H1 (cell line): ENCODE measurements at regions not wholly inside any gene's neighbourhood (a gene's known extent, or its start where the extent isn't known, plus 50 kb on each side); places are given as distances from the start of the nearest gene placed in this dataset.

ENCODE experiments used
- CTCF ChIA-PET: fragments of 300-600 bp; sonication (Branson Sonifier 250); formaldehyde crosslinking; loops from one replicate; lab custom pipeline; 2021; ENCODE audit not compliant: partially characterized antibody; lab: Charles Lee
- POLR2A ChIA-PET: fragments of 300-600 bp; sonication (Branson Sonifier 250); formaldehyde crosslinking; loops from one replicate; lab custom pipeline; 2021; ENCODE audit warnings: inconsistent platforms; ENCODE audit not compliant: partially characterized antibody; lab: Charles Lee
- DNase-seq, 2 experiments: peaks; one replicate each; pipeline versions ENCODE4 v3.0.0 to v3.0.0-alpha.2; 2010 to 2022; ENCODE audit warnings: low spot score in 2 of 2, low read depth in 1 of 2, mixed read lengths in 1 of 2
- FAIRE-seq: peaks from 2 replicates; lab custom pipeline; 2011; peaks lifted over from hg19 to GRCh38; lab: Jason Lieb, UNC
- H2AFZ ChIP-seq: 2 replicates; pipeline ENCODE4 v1.8.1; 2012; ENCODE audit warnings: low read length, inconsistent platforms
- H2AK5ac ChIP-seq: 2 replicates; pipeline ENCODE4 v1.6.1; 2013; ENCODE audit warnings: low read depth, low read length
- H2BK120ac ChIP-seq: replicated peaks from 2 replicates; pipeline ENCODE3; 2013; ENCODE audit warnings: low read depth, low read length, inconsistent platforms
- H2BK12ac ChIP-seq: 2 replicates; pipeline ENCODE4 v1.6.1; 2013; ENCODE audit warnings: low read depth, low read length
- H2BK15ac ChIP-seq: 2 replicates; pipeline ENCODE4 v1.6.1; 2013; ENCODE audit warnings: low read length
- H2BK20ac ChIP-seq: 2 replicates; pipeline ENCODE4 v1.6.1; 2013; ENCODE audit warnings: low read length
- H2BK5ac ChIP-seq: 2 replicates; pipeline ENCODE4 v1.6.1; 2013; ENCODE audit warnings: low read depth, low read length
- H3K14ac ChIP-seq: 2 replicates; pipeline ENCODE4 v1.6.1; 2013; ENCODE audit warnings: inconsistent platforms; ENCODE audit not compliant: insufficient read length
- H3K18ac ChIP-seq: 2 replicates; pipeline ENCODE4 v1.6.1; 2013; ENCODE audit warnings: low read length; ENCODE audit errors: extremely low read depth
- H3K23ac ChIP-seq: 2 replicates; pipeline ENCODE4 v1.6.1; 2013; ENCODE audit warnings: inconsistent platforms; ENCODE audit not compliant: insufficient read length
- H3K23me2 ChIP-seq: 2 replicates; pipeline ENCODE4 v1.6.1; 2013; ENCODE audit warnings: low read depth, low read length
- H3K27ac ChIP-seq: 2 replicates; pipeline ENCODE4 v1.6.1; 2011; ENCODE audit warnings: low read depth, low read length, inconsistent platforms
- H3K27me3 ChIP-seq, 4 experiments: replicated peaks in 1 of 4; 1 replicate in 1 of 4; 2 replicates in 3 of 4; pipeline versions ENCODE4 v1.6.1 to v1.8.1; 2011 to 2013; ENCODE audit warnings: low read length in 3 of 4, mild to moderate bottlenecking in 3 of 4, inconsistent platforms in 2 of 4, mixed read lengths in 2 of 4, moderate library complexity in 1 of 4; ENCODE audit not compliant: control insufficient read depth in 3 of 4, insufficient read depth in 3 of 4; ENCODE audit errors: extremely low read depth in 1 of 4
- H3K36me3 ChIP-seq, 4 experiments: 2 replicates each; pipeline versions ENCODE4 v1.6.1 to v1.8.1; 2011 to 2013; ENCODE audit warnings: mild to moderate bottlenecking in 4 of 4, low read length in 3 of 4, moderate library complexity in 2 of 4, control low read depth in 1 of 4, inconsistent platforms in 1 of 4; ENCODE audit not compliant: insufficient read depth in 4 of 4, control insufficient read depth in 2 of 4
- H3K4ac ChIP-seq: replicated peaks from 2 replicates; pipeline ENCODE3; 2013; ENCODE audit warnings: low read length, low read depth, mixed read lengths, inconsistent platforms; ENCODE audit not compliant: insufficient read length
- H3K4me1 ChIP-seq, 4 experiments: replicated peaks in 1 of 4; 1 replicate in 1 of 4; 2 replicates in 3 of 4; pipeline versions ENCODE4 v1.6.1 to v1.8.1; 2011 to 2013; ENCODE audit warnings: low read length in 3 of 4, inconsistent platforms in 2 of 4, mixed read lengths in 1 of 4; ENCODE audit not compliant: insufficient read depth in 4 of 4, control insufficient read depth in 3 of 4
- H3K4me2 ChIP-seq, 2 experiments: 2 replicates each; pipeline versions ENCODE4 v1.6.1 to v1.8.1; 2011 to 2013; ENCODE audit warnings: low read depth in 2 of 2, low read length in 2 of 2, control low read depth in 1 of 2, inconsistent platforms in 1 of 2, mild to moderate bottlenecking in 1 of 2; ENCODE audit not compliant: insufficient read depth in 1 of 2
- H3K4me3 ChIP-seq, 4 experiments: fragments of 200-600, 300-600 bp in 1 of 4; sonication (generic), shearing (Covaris generic), sonication (Bioruptor Twin) in 1 of 4; 2 replicates each; pipeline versions ENCODE4 v1.5.1 to v1.8.1; 2011 to 2016; ENCODE audit warnings: low read length in 4 of 4, low read depth in 3 of 4, control low read depth in 2 of 4, inconsistent platforms in 2 of 4, mild to moderate bottlenecking in 2 of 4, mixed read lengths in 1 of 4, moderate library complexity in 1 of 4; ENCODE audit not compliant: insufficient read depth in 2 of 4; ENCODE audit errors: extremely low read depth in 1 of 4
- H3K56ac ChIP-seq: replicated peaks from 2 replicates; pipeline ENCODE3; 2013; ENCODE audit warnings: low read depth, mild to moderate bottlenecking, mixed read lengths, low read length, inconsistent platforms; ENCODE audit not compliant: insufficient read length
- H3K79me1 ChIP-seq: 2 replicates; pipeline ENCODE4 v1.6.1; 2013; ENCODE audit warnings: low read depth, low read length, control low read depth
- H3K79me2 ChIP-seq, 2 experiments: 2 replicates each; pipeline versions ENCODE4 v1.6.1 to v1.8.1; 2012 to 2013; ENCODE audit warnings: low read length in 2 of 2, mild to moderate bottlenecking in 2 of 2, inconsistent platforms in 1 of 2; ENCODE audit not compliant: insufficient read depth in 2 of 2, control insufficient read depth in 1 of 2
- H3K9ac ChIP-seq, 4 experiments: replicated peaks in 1 of 4; 1 replicate in 1 of 4; 2 replicates in 3 of 4; pipeline versions ENCODE4 v1.6.1 to v1.8.1; 2011 to 2013; ENCODE audit warnings: low read depth in 3 of 4, low read length in 3 of 4, control low read depth in 2 of 4, mild to moderate bottlenecking in 2 of 4, moderate library complexity in 2 of 4, inconsistent platforms in 1 of 4; ENCODE audit errors: extremely low read depth in 1 of 4
- H3K9me3 ChIP-seq, 2 experiments: 2 replicates each; pipeline versions ENCODE4 v1.6.1 to v1.8.1; 2012 to 2013; ENCODE audit warnings: mild to moderate bottlenecking in 2 of 2, moderate library complexity in 2 of 2, control low read depth in 1 of 2, inconsistent platforms in 1 of 2, low read depth in 1 of 2, low read length in 1 of 2, mixed read lengths in 1 of 2; ENCODE audit not compliant: insufficient read depth in 2 of 2
- H4K20me1 ChIP-seq, 2 experiments: replicated peaks in 1 of 2; 2 replicates each; pipeline versions ENCODE3 to v1.8.1; 2011 to 2013; ENCODE audit warnings: inconsistent platforms in 2 of 2, low read length in 2 of 2, mild to moderate bottlenecking in 1 of 2; ENCODE audit not compliant: insufficient read depth in 2 of 2, control insufficient read depth in 1 of 2
- H4K5ac ChIP-seq: 2 replicates; pipeline ENCODE4 v1.6.1; 2013; ENCODE audit warnings: low read length, low read depth, mixed read lengths, inconsistent platforms; ENCODE audit not compliant: insufficient read length
- H4K8ac ChIP-seq: 2 replicates; pipeline ENCODE4 v1.8.0; 2013; ENCODE audit warnings: mild to moderate bottlenecking, moderate library complexity, low read length, inconsistent platforms; ENCODE audit not compliant: insufficient read depth; ENCODE audit errors: extremely low read depth
- H4K91ac ChIP-seq: replicated peaks from 2 replicates; pipeline ENCODE3; 2013; ENCODE audit warnings: low read length, mixed read lengths, inconsistent platforms; ENCODE audit not compliant: insufficient read length
- ASH2L ChIP-seq: fragments of 200-600, 300-600 bp; sonication (generic); IDR thresholded peaks from one replicate; pipeline ENCODE4 v1.7.1; 2017; ENCODE audit warnings: low read length
- BRCA1 ChIP-seq: IDR thresholded peaks from 2 replicates; pipeline ENCODE4 v1.6.1; 2012; ENCODE audit warnings: low read depth, low read length, improper control_type of control experiment
- CHD1 ChIP-seq: IDR thresholded peaks from 2 replicates; pipeline ENCODE4 v1.6.1; 2012; ENCODE audit warnings: low read depth, low read length, improper control_type of control experiment
- EP300 ChIP-seq, 2 experiments: IDR thresholded peaks; 1 replicate in 1 of 2; 2 replicates in 1 of 2; pipeline ENCODE4 v1.6.1; 2011 to 2012; ENCODE audit warnings: low read depth in 2 of 2, low read length in 2 of 2, mild to moderate bottlenecking in 2 of 2, borderline replicate concordance in 1 of 2, inconsistent platforms in 1 of 2, moderate library complexity in 1 of 2
- GABPA ChIP-seq: IDR thresholded peaks from 2 replicates; pipeline ENCODE4 v1.6.1; 2011; ENCODE audit warnings: mild to moderate bottlenecking, low read length, moderate library complexity, borderline replicate concordance; ENCODE audit not compliant: insufficient read depth
- MAFK ChIP-seq: IDR thresholded peaks from 2 replicates; pipeline ENCODE4 v1.6.1; 2012; ENCODE audit warnings: low read depth, mild to moderate bottlenecking, improper control_type of control experiment, low read length
- POLR2AphosphoS5 ChIP-seq: IDR thresholded peaks from 2 replicates; pipeline ENCODE4 v1.6.1; 2011; ENCODE audit warnings: low read depth, low read length
- RXRA ChIP-seq: IDR thresholded peaks from 2 replicates; pipeline ENCODE4 v1.6.1; 2011; ENCODE audit warnings: low read depth, mild to moderate bottlenecking, low read length, moderate library complexity; ENCODE audit not compliant: insufficient read depth
- SAP30 ChIP-seq: fragments of 300-600 bp; sonication (generic); IDR thresholded peaks from 2 replicates; pipeline ENCODE4 v1.7.1; 2012; ENCODE audit warnings: low read length, moderate library complexity, mild to moderate bottlenecking, inconsistent platforms; ENCODE audit not compliant: insufficient read depth, insufficient replicate concordance
- SP4 ChIP-seq: IDR thresholded peaks from 2 replicates; pipeline ENCODE4 v1.6.1; 2012; ENCODE audit warnings: low read length, inconsistent platforms
- TAF1 ChIP-seq: IDR thresholded peaks from 2 replicates; pipeline ENCODE4 v1.6.1; 2011; ENCODE audit warnings: mild to moderate bottlenecking, low read depth, low read length
- TEAD4 ChIP-seq: IDR thresholded peaks from 2 replicates; pipeline ENCODE4 v1.6.1; 2012; ENCODE audit warnings: low read depth, low read length, inconsistent platforms, mixed read lengths
- WGBS, 2 experiments: shearing (Covaris generic) in 1 of 2; methylation state at CpG; one replicate each; pipeline versions ENCODE4 v1.1.6 to v1.1.7; 2013 to 2015; ENCODE audit warnings: low lambda C conversion rate in 2 of 2, mixed read lengths in 2 of 2, inconsistent platforms in 1 of 2, low coverage in 1 of 2, missing lambda C conversion rate in 1 of 2; ENCODE audit not compliant: insufficient replicate concordance in 2 of 2, insufficient coverage in 1 of 2, insufficient read length in 1 of 2; ENCODE audit errors: extremely low coverage in 1 of 2, missing lambda C conversion rate in 1 of 2; 5-methylcytosine and 5-hydroxymethylcytosine counted together
- TF ChIP-seq, protein P1 (sequence below), 3 experiments: IDR thresholded peaks; 1 replicate in 2 of 3; 2 replicates in 1 of 3; pipeline versions ENCODE4 v1.5.1 to v1.6.1; 2011; ENCODE audit warnings: low read length in 3 of 3, mild to moderate bottlenecking in 3 of 3, inconsistent platforms in 2 of 3, low read depth in 1 of 3, moderate library complexity in 1 of 3; ENCODE audit not compliant: insufficient read depth in 1 of 3; ENCODE audit errors: control extremely low read depth in 1 of 3

- Histone ChIP-seq H2BK5ac (no peak overlapping the region), H3K4me1 (peaks cover 0 to 3% (median 1%) of the 10 kb centered on the region in 4 experiments; a peak in 2 of 7 replicates), H3K4ac (no peak overlapping the region), H4K8ac (no peak overlapping the region), H3K79me2 (no peaks in the 10 kb centered on the region), H3K18ac (no peak overlapping the region), H3K23ac (no peak overlapping the region), H3K27me3 (no peaks in the 10 kb centered on the region), H3K36me3 (no peaks in the 10 kb centered on the region), H4K5ac (no peak overlapping the region), H3K4me3 (no peak overlapping the region), H3K14ac (no peak overlapping the region), H3K9ac (no peak overlapping the region), H2BK12ac (no peak overlapping the region), H2AFZ (no peak overlapping the region), H2BK15ac (no peak overlapping the region), H3K4me2 (no peak overlapping the region), H3K23me2 (no peaks in the 10 kb centered on the region; the same call in 1 of the 2 replicates), H4K20me1 (no peaks in the 10 kb centered on the region), H3K79me1 (no peaks in the 10 kb centered on the region), H2BK20ac (no peak overlapping the region), H3K56ac (no peak overlapping the region), H2AK5ac (no peak overlapping the region), H3K27ac (no peak overlapping the region), H3K9me3 (no peaks in the 10 kb centered on the region), H4K91ac (no peak overlapping the region), H2BK120ac (no peak overlapping the region)
- 85% methylated on average over 2 of the region's 2 CpGs; no CpG with 5 or more reads in 1 of the 2 experiments for WGBS, 2 experiments
- ChIA-PET CTCF (no interaction called here), POLR2A (no interaction called here)
- FAIRE-seq (no peak), DNase-seq (no peak)
- TF ChIP-seq RXRA = no peak
- no peak for TF ChIP-seq TAF1
- no peak for TF ChIP-seq EP300 (IDR thresholded peaks at IDR 0.05; ENCODE audit: borderline replicate concordance in 1 of 2, low read depth in 2 of 2, low read length in 2 of 2)
- no peak for TF ChIP-seq TEAD4
- no peak for TF ChIP-seq BRCA1
- TF ChIP-seq GABPA = no peak
- no peak for TF ChIP-seq CHD1
- no peak for TF ChIP-seq MAFK
- no peak for TF ChIP-seq ASH2L
- TF ChIP-seq POLR2AphosphoS5 = no peak
- no peak for TF ChIP-seq SP4
- TF ChIP-seq SAP30 = no peak
- TF ChIP-seq, protein P1, sequence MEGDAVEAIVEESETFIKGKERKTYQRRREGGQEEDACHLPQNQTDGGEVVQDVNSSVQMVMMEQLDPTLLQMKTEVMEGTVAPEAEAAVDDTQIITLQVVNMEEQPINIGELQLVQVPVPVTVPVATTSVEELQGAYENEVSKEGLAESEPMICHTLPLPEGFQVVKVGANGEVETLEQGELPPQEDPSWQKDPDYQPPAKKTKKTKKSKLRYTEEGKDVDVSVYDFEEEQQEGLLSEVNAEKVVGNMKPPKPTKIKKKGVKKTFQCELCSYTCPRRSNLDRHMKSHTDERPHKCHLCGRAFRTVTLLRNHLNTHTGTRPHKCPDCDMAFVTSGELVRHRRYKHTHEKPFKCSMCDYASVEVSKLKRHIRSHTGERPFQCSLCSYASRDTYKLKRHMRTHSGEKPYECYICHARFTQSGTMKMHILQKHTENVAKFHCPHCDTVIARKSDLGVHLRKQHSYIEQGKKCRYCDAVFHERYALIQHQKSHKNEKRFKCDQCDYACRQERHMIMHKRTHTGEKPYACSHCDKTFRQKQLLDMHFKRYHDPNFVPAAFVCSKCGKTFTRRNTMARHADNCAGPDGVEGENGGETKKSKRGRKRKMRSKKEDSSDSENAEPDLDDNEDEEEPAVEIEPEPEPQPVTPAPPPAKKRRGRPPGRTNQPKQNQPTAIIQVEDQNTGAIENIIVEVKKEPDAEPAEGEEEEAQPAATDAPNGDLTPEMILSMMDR (IDR thresholded peaks at IDR 0.05; ENCODE audit: control extremely low read depth in 1 of 3, insufficient read depth in 1 of 3, low read depth in 1 of 3, low read length in 3 of 3) = no peak
Observed at GRCh38 chr21:16192902-16193301, 463.1 kb downstream of the USP25 start.
